Upper lobe of left lung (tissue), 6 donors: ENCODE measurements at regions not wholly inside any gene's neighbourhood (a gene's known extent, or its start where the extent isn't known, plus 50 kb on each side); places are given as distances from the start of the nearest gene placed in this dataset.
A peak's percentile ranks its signal among the peaks of the same experiment; 100 is the strongest.

ENCODE experiments used
- ATAC-seq, 2 donors: fragments of 200-7000 bp; cut with Tn5 transposase; one replicate each; pipeline ENCODE4 v1.9.1; 2022; ENCODE audit warnings: mild to moderate bottlenecking in 2 of 2, moderate library complexity in 2 of 2; ENCODE audit not compliant: low FRiP score in 2 of 2
- DNase-seq, 2 donors: peaks; one replicate each; pipeline ENCODE4 v3.0.0-alpha.2; 2019 to 2020
- H3K27ac ChIP-seq, 4 donors: fragments of 200-600 bp; sonication (generic); one replicate each; pipeline ENCODE4 v1.5.1; 2016 to 2019
- H3K27me3 ChIP-seq, 4 donors: fragments of 200-600 bp; sonication (generic); one replicate each; pipeline ENCODE4 v1.5.1; 2017 to 2019
- H3K36me3 ChIP-seq, 4 donors: fragments of 200-600 bp; sonication (generic); one replicate each; pipeline ENCODE4 v1.5.1; 2016 to 2019
- H3K4me1 ChIP-seq, 4 donors: fragments of 200-600 bp; sonication (generic); one replicate each; pipeline ENCODE4 v1.5.1; 2018 to 2019
- H3K4me3 ChIP-seq, 4 donors: fragments of 200-600 bp; sonication (generic); one replicate each; pipeline ENCODE4 v1.5.1; 2017 to 2019; ENCODE audit warnings: mild to moderate bottlenecking in 2 of 4, moderate library complexity in 1 of 4
- H3K9me3 ChIP-seq, 4 donors: fragments of 200-600 bp; sonication (generic); one replicate each; pipeline ENCODE4 v1.5.1; 2018 to 2019
- EP300 ChIP-seq, 4 donors: sonication (generic); formaldehyde crosslinking; IDR thresholded peaks; one replicate each; pipeline ENCODE4 v1.5.1; 2017; ENCODE audit warnings: antibody characterized with exemption in 4 of 4, control low read depth in 2 of 4
- POLR2A ChIP-seq, 4 donors: fragments of 450-650 bp; IDR thresholded peaks; one replicate each; pipeline ENCODE4 v1.5.1; 2016 to 2017; ENCODE audit warnings: antibody characterized with exemption in 4 of 4, mild to moderate bottlenecking in 2 of 4
- POLR2AphosphoS5 ChIP-seq, 2 donors: sonication (generic); formaldehyde crosslinking; IDR thresholded peaks; one replicate each; pipeline ENCODE4 v1.5.1; 2017; ENCODE audit warnings: antibody characterized with exemption in 2 of 2
- WGBS, 2 donors: methylation state at CpG; one replicate each; pipeline ENCODE4 v1.1.5; 2017 to 2018; 5-methylcytosine and 5-hydroxymethylcytosine counted together
- TF ChIP-seq, protein P1 (sequence below), 6 experiments: fragments of 450-650 bp in 4 of 6; fragments of 200-600 bp in 2 of 6; sonication (generic) in 2 of 6; IDR thresholded peaks; one replicate each; pipeline ENCODE4 v1.5.1; 2016 to 2019; ENCODE audit warnings: antibody characterized with exemption in 6 of 6
- donor health status: DM: no; HTN: no; CAD: no; lungs with moderate emphysema.
- donor health status: DM: no; HTN: yes; CAD: no; lungs with severe emphysema.

DNA sequence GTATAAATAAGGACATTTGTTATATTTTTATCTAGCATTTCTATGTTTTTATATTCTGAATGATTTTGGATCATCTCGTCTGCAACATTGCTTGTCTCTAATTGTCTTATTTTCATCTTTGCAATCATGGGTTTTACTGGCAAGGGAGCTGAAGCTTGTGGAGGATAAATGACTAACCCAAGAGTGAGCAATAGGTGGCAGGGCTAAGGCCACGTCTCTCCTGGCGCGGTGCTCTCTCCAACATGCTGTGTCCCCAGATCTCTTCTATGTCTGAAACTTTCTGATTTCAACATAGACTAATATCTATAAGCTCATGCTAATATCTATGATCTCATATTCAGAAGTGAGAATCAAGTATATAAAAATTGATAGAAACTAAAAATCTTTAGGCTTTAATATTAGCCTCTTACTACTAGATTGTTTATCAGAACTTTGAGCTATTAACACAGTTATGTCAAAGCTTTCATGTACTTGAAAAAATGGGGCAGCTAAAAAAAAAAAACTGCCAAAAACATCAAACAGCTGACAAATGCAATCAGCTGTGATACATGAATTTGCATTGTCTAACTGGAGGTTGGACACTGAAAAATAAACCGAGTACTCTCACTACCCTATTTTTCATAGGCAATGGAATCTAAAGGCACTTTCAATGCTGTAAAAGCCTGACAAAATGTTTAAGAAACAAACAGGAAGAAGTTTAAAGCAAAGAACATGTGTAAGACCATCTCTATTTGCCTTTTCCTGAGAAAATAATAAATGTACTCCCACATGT lies 169.2 kb downstream of the TMA16 start:
- TF ChIP-seq POLR2A (IDR thresholded peaks at IDR 0.05) (no peak), POLR2AphosphoS5 (IDR thresholded peaks at IDR 0.05) (no peak), EP300 (IDR thresholded peaks at IDR 0.05) (no peak)
- TF ChIP-seq, protein P1, sequence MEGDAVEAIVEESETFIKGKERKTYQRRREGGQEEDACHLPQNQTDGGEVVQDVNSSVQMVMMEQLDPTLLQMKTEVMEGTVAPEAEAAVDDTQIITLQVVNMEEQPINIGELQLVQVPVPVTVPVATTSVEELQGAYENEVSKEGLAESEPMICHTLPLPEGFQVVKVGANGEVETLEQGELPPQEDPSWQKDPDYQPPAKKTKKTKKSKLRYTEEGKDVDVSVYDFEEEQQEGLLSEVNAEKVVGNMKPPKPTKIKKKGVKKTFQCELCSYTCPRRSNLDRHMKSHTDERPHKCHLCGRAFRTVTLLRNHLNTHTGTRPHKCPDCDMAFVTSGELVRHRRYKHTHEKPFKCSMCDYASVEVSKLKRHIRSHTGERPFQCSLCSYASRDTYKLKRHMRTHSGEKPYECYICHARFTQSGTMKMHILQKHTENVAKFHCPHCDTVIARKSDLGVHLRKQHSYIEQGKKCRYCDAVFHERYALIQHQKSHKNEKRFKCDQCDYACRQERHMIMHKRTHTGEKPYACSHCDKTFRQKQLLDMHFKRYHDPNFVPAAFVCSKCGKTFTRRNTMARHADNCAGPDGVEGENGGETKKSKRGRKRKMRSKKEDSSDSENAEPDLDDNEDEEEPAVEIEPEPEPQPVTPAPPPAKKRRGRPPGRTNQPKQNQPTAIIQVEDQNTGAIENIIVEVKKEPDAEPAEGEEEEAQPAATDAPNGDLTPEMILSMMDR (IDR thresholded peaks at IDR 0.05): no peak
- H3K4me3 ChIP-seq: no peak overlapping the region
- ATAC-seq (peak in 1 of 2 donors; percentile 48), DNase-seq (no peak)
- H3K27me3 ChIP-seq: no peaks in the 10 kb centered on the region
- H3K36me3 ChIP-seq: no peaks in the 10 kb centered on the region
- WGBS, 2 donors: 69 to 76% methylated on average over 5 of the region's 5 CpGs
- H3K27ac ChIP-seq: peak overlapping the region in 1 of 4 donors; percentile 30
- peaks cover 0 to 9% (median 1%) of the 10 kb centered on the region in 4 donors for H3K4me1 ChIP-seq
- no peaks in the 10 kb centered on the region for H3K9me3 ChIP-seq

DNA sequence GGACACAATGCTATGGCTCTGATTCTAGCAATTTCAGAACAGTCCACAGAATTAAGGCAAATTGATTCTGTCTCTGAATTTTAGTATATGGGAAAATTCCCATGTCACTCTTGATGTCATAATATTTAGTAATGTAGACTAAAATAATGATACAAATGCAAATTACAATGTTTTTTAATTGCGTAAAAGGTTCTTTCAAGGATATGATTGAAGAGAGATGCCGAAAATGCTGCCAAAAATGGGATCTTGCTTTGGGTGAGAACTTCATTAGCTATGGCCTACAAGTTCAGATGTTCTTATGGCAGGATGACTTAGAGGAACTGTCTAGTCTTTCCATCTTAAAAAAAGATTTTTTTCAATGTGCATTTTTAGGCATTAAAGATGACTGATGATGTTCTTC lies 170.6 kb downstream of the TMA16 start:
- no peaks in the 10 kb centered on the region for H3K9me3 ChIP-seq
- no peak for DNase-seq
- ATAC-seq: no peak
- no peaks in the 10 kb centered on the region for H3K36me3 ChIP-seq
- 84 to 92% methylated on average over 2 of the region's 2 CpGs for WGBS, 2 donors
- TF ChIP-seq EP300 (IDR thresholded peaks at IDR 0.05) (no peak), POLR2AphosphoS5 (IDR thresholded peaks at IDR 0.05) (no peak)
- TF ChIP-seq, protein P1 (IDR thresholded peaks at IDR 0.05): no peak
- H3K4me3 ChIP-seq: no peak overlapping the region
- H3K27me3 ChIP-seq: no peaks in the 10 kb centered on the region
- peaks cover 0 to 9% (median 1%) of the 10 kb centered on the region in 4 donors for H3K4me1 ChIP-seq
- peak overlapping the region in 1 of 4 donors; percentile 30 for H3K27ac ChIP-seq

DNA sequence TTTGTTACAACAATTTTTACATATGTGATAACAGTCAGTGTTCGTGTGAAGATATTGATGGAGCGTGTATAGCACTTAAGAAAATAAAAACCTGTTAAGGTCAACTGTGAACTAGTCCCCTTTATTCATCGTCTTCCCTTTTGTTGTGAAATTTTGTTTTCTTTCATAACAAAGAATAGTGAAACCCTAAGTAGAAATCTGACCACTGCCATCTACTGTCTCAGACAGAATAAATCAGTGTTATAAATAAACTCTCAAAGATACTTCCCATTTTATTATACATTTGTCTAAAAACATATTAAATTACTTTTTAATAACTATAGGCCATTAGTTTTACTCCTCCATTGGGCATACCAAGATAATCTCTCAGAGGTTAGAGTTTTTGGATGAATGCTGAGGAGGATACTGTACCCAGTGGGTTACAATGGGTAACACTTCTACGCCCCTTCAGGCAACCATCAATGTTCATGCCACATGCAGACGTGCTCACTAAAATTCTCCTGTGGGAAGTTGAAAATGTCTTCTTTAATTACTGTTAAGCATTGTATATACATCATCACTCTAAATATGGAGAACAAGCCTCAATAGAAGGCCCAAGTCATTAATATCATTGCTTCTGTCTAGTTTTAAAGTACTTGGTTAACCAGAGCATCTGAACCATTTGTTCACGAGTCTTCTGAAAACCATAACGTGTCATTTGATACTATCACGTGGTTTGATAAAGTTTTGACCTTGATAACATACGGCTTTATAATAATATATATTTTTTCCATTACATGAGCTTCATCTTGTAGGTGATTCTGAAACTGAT lies 171.2 kb downstream of the TMA16 start:
- no peaks in the 10 kb centered on the region for H3K27me3 ChIP-seq
- no peak overlapping the region for H3K4me3 ChIP-seq
- ATAC-seq (peak in 1 of 2 donors; percentile 65), DNase-seq (no peak)
- TF ChIP-seq POLR2A (IDR thresholded peaks at IDR 0.05) (no peak), POLR2AphosphoS5 (IDR thresholded peaks at IDR 0.05) (no peak), EP300 (IDR thresholded peaks at IDR 0.05) (no peak)
- TF ChIP-seq, protein P1 (IDR thresholded peaks at IDR 0.05): no peak
- 71% methylated on average over 9 of the region's 9 CpGs for WGBS, 2 donors
- peak overlapping the region in 3 of 4 donors; percentile 41 to 61 (median 57) for H3K27ac ChIP-seq
- no peaks in the 10 kb centered on the region for H3K9me3 ChIP-seq
- H3K36me3 ChIP-seq: no peaks in the 10 kb centered on the region
- peaks cover 0 to 9% (median 1%) of the 10 kb centered on the region in 4 donors for H3K4me1 ChIP-seq

DNA sequence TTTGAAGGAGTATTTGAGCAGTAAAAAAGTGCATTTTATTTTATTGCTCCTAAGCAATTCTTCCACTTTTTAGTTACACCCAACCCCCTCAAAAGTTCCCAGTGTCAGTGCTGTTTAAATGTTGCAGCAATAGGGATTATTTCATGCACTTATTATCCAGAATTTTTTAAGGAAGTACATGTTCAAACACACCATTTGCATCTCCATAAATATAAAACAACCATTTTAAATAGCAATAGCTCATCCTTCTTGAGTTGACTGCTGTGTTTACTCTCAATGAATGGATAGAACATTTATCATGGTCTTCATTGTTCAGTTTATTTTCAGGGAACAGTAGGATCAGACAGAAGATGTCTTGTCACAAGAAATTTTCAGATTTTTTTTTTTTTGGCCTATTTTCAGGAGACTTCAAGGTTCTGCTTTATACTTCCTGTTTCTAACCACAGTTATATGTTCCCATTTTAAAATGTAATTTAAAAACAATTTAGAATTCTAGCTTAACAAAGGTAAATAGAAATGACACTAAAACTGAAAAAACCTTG lies 171.9 kb downstream of the TMA16 start:
- DNase-seq (no peak), ATAC-seq (peak in 1 of 2 donors; percentile 69)
- Histone ChIP-seq H3K4me3 (no peak overlapping the region), H3K27me3 (no peaks in the 10 kb centered on the region), H3K4me1 (peaks cover 0 to 9% (median 1%) of the 10 kb centered on the region in 4 donors), H3K36me3 (no peaks in the 10 kb centered on the region), H3K27ac (peak overlapping the region in 2 of 4 donors; percentile 57 to 61), H3K9me3 (no peaks in the 10 kb centered on the region)
- TF ChIP-seq, protein P1 (IDR thresholded peaks at IDR 0.05): no peak
